Tibial nerve (tissue), 4 donors: ENCODE measurements at regions not wholly inside any gene's neighbourhood (a gene's known extent, or its start where the extent isn't known, plus 50 kb on each side); places are given as distances from the start of the nearest gene placed in this dataset.

Source experiments
- CTCF ChIP-seq, 5 experiments: fragments of 200-600 bp in 3 of 5; fragments of 450-650 bp in 2 of 5; sonication (generic) in 3 of 5; IDR thresholded peaks; one replicate each; pipeline ENCODE4 v1.5.1; 2016 to 2019; ENCODE audit warnings: antibody characterized with exemption in 5 of 5, mild to moderate bottlenecking in 3 of 5, moderate library complexity in 2 of 5
- EP300 ChIP-seq, 2 donors: sonication (generic); formaldehyde crosslinking; IDR thresholded peaks; one replicate each; pipeline ENCODE4 v1.6.1; 2017; ENCODE audit warnings: antibody characterized with exemption in 2 of 2, mild to moderate bottlenecking in 1 of 2
- POLR2A ChIP-seq, 2 donors: fragments of 450-650 bp; IDR thresholded peaks; one replicate each; pipeline ENCODE4 v1.6.1; 2017; ENCODE audit warnings: antibody characterized with exemption in 2 of 2, mild to moderate bottlenecking in 2 of 2, moderate library complexity in 2 of 2

- TF ChIP-seq CTCF (IDR thresholded peaks at IDR 0.05) (no peak), POLR2A (IDR thresholded peaks at IDR 0.05) (no peak), EP300 (IDR thresholded peaks at IDR 0.05) (no peak)
Measured at GRCh38 chr2:196353717-196354116, 182.3 kb upstream of the STK17B start.
